ENCODE measurements at regions not wholly inside any gene's neighbourhood (a gene's known extent, or its start where the extent isn't known, plus 50 kb on each side); places are given as distances from the start of the nearest gene placed in this dataset.

DNA sequence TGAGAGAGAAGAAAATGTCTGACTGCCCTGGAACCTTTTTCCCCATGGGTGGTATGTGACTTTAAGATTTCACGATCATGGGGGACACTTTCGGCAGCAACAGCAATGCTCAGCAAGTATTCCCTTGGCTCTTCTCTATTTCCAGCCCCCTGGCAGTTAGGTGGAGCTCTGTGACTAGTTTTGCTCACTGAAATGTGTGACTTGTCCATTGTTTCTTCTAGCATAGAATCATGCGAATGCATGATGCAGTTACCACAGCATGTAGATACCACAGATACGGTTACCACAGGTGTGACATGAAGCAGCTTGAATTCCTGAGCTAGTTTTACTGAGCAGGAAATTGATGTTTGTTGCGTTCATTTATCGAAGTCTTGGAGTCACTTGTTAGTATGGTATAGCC lies 1034.5 kb upstream of the EEF2KMT start:
- H3K4me1 ChIP-seq (ENCODE audit: control insufficient read depth, extremely low read depth, insufficient read depth, low read length) = no peaks in the 10 kb centered on the region
- H3K9me3 ChIP-seq (ENCODE audit: control insufficient read depth, insufficient read depth, low read depth, low read length) = no peaks in the 10 kb centered on the region
- no peak overlapping the region for H3K4me2 ChIP-seq (ENCODE audit: extremely low read depth, insufficient read depth, low read length)
- TF ChIP-seq EZH2 (IDR thresholded peaks at IDR 0.05; ENCODE audit: low read length, missing control alignments) = no peak
- TF ChIP-seq, protein P1, sequence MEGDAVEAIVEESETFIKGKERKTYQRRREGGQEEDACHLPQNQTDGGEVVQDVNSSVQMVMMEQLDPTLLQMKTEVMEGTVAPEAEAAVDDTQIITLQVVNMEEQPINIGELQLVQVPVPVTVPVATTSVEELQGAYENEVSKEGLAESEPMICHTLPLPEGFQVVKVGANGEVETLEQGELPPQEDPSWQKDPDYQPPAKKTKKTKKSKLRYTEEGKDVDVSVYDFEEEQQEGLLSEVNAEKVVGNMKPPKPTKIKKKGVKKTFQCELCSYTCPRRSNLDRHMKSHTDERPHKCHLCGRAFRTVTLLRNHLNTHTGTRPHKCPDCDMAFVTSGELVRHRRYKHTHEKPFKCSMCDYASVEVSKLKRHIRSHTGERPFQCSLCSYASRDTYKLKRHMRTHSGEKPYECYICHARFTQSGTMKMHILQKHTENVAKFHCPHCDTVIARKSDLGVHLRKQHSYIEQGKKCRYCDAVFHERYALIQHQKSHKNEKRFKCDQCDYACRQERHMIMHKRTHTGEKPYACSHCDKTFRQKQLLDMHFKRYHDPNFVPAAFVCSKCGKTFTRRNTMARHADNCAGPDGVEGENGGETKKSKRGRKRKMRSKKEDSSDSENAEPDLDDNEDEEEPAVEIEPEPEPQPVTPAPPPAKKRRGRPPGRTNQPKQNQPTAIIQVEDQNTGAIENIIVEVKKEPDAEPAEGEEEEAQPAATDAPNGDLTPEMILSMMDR (conservative IDR thresholded peaks at IDR 0.05 in 1 of 2, IDR thresholded peaks at IDR 0.05 in 1 of 2; ENCODE audit: low read depth in 1 of 2, low read length in 2 of 2) = no peak
- no peak overlapping the region for H3K9ac ChIP-seq (ENCODE audit: insufficient read depth, low read length)
- H3K4me3 ChIP-seq (replicated peaks in 1 of 4; ENCODE audit: control extremely low read depth in 1 of 4, insufficient read depth in 1 of 4, low read depth in 3 of 4, low read length in 4 of 4) = no peak overlapping the region
- no peaks in the 10 kb centered on the region for H3K27me3 ChIP-seq (ENCODE audit: control insufficient read depth, insufficient read depth, low read length)
- H4K20me1 ChIP-seq (ENCODE audit: control insufficient read depth, extremely low read depth, insufficient read depth, low read length) = no peaks in the 10 kb centered on the region
- peak in 1 of 2 donors; percentile 43 for DNase-seq (ENCODE audit: low read depth in 2 of 2)
- H3K36me3 ChIP-seq (ENCODE audit: control insufficient read depth, insufficient read depth, low read length) = no peaks in the 10 kb centered on the region
- no peaks in the 10 kb centered on the region for H3K79me2 ChIP-seq (ENCODE audit: control insufficient read depth, insufficient read depth, low read length)
- H3K27ac ChIP-seq (ENCODE audit: insufficient read depth, low read length) = no peak overlapping the region
- H2AFZ ChIP-seq (ENCODE audit: low read length) = no peak overlapping the region

DNA sequence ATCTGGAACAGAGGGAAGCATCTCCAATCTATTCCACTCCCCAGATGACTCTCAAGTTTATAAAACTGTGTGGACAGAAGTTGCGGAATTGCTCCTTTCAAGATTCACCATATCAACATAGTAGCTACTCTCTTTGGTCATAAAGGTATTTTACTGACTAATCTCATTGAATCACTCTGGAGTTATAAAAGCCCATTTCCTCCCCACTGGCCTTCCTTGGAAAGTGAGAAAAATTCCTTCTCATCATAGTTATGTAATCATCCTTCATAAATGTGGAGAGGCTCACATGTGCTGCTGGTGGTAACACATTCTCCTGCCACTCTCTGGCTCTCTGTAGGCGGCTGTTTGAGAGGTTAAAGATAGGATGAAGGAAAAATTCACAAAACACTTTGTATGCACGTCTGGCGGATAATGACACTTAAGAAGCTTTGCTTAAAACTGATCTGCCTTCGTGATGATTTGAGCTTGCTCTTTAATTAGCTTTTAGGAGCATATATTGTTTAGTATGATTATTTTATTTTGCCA lies 1034.0 kb upstream of the EEF2KMT start:
- no peak overlapping the region for H3K4me2 ChIP-seq (ENCODE audit: extremely low read depth, insufficient read depth, low read length)
- no peak for TF ChIP-seq EZH2 (IDR thresholded peaks at IDR 0.05; ENCODE audit: low read length, missing control alignments)
- TF ChIP-seq, protein P1 (conservative IDR thresholded peaks at IDR 0.05 in 1 of 2, IDR thresholded peaks at IDR 0.05 in 1 of 2; ENCODE audit: low read depth in 1 of 2, low read length in 2 of 2) = no peak
- peak in 1 of 2 donors; percentile 73 for DNase-seq (ENCODE audit: low read depth in 2 of 2)
- no peaks in the 10 kb centered on the region for H3K9me3 ChIP-seq (ENCODE audit: control insufficient read depth, insufficient read depth, low read depth, low read length)
- no peaks in the 10 kb centered on the region for H3K4me1 ChIP-seq (ENCODE audit: control insufficient read depth, extremely low read depth, insufficient read depth, low read length)
- no peaks in the 10 kb centered on the region for H3K27me3 ChIP-seq (ENCODE audit: control insufficient read depth, insufficient read depth, low read length)
- no peak overlapping the region for H2AFZ ChIP-seq (ENCODE audit: low read length)
- no peak overlapping the region for H3K4me3 ChIP-seq (replicated peaks in 1 of 4; ENCODE audit: control extremely low read depth in 1 of 4, insufficient read depth in 1 of 4, low read depth in 3 of 4, low read length in 4 of 4)
- no peak overlapping the region for H3K27ac ChIP-seq (ENCODE audit: insufficient read depth, low read length)
- H3K79me2 ChIP-seq (ENCODE audit: control insufficient read depth, insufficient read depth, low read length) = no peaks in the 10 kb centered on the region
- no peaks in the 10 kb centered on the region for H4K20me1 ChIP-seq (ENCODE audit: control insufficient read depth, extremely low read depth, insufficient read depth, low read length)
- H3K9ac ChIP-seq (ENCODE audit: insufficient read depth, low read length) = no peak overlapping the region
- no peaks in the 10 kb centered on the region for H3K36me3 ChIP-seq (ENCODE audit: control insufficient read depth, insufficient read depth, low read length)

DNA sequence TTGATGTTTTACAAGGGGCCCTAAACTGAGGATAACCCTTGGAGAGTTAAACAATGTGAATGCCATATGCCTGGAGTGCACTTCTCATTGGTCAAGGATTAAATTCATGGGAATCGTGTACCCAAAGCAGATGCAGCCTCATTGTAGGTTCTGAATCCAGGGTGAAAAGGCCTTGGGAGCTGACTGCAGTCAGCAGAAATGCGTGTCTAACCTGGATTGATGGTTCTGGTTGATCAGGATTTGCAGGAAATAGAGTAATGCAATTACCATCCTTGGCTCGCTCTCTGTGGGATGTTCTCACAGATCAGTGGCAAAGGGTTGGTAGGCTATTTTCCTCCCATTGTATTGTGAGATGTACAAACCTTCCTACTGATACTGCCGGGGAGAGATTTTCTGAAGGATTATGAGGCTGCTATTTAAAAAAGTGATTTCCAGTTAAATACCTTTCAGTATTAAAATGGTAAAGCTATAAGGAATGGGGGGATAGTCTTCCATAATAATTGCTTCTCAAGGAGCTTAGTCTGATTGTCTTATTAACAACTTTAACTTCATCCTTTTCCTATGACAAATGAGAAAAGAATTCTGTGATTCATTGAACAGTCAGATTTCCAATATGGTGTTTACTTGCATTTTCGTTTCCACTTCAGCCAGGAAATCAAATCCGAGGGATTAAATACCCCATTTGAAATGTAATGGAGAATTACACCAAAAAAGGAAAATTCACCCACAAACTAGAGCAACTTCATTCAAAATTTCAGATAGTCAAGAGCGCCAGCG lies 1028.1 kb upstream of the EEF2KMT start:
- Histone ChIP-seq H3K4me2 (ENCODE audit: extremely low read depth, insufficient read depth, low read length) (no peak overlapping the region), H3K4me1 (ENCODE audit: control insufficient read depth, extremely low read depth, insufficient read depth, low read length) (no peaks in the 10 kb centered on the region), H3K36me3 (ENCODE audit: control insufficient read depth, insufficient read depth, low read length) (no peaks in the 10 kb centered on the region), H3K27me3 (ENCODE audit: control insufficient read depth, insufficient read depth, low read length) (no peaks in the 10 kb centered on the region), H2AFZ (ENCODE audit: low read length) (no peak overlapping the region), H3K4me3 (replicated peaks in 1 of 4; ENCODE audit: control extremely low read depth in 1 of 4, insufficient read depth in 1 of 4, low read depth in 3 of 4, low read length in 4 of 4) (no peak overlapping the region), H4K20me1 (ENCODE audit: control insufficient read depth, extremely low read depth, insufficient read depth, low read length) (no peaks in the 10 kb centered on the region), H3K79me2 (ENCODE audit: control insufficient read depth, insufficient read depth, low read length) (no peaks in the 10 kb centered on the region), H3K27ac (ENCODE audit: insufficient read depth, low read length) (no peak overlapping the region), H3K9ac (ENCODE audit: insufficient read depth, low read length) (no peak overlapping the region), H3K9me3 (ENCODE audit: control insufficient read depth, insufficient read depth, low read depth, low read length) (no peaks in the 10 kb centered on the region)
- peak in 1 of 2 donors; percentile 94 for DNase-seq (ENCODE audit: low read depth in 2 of 2)
- TF ChIP-seq, protein P1 (conservative IDR thresholded peaks at IDR 0.05 in 1 of 2, IDR thresholded peaks at IDR 0.05 in 1 of 2; ENCODE audit: low read depth in 1 of 2, low read length in 2 of 2) = no peak
- no peak for TF ChIP-seq EZH2 (IDR thresholded peaks at IDR 0.05; ENCODE audit: low read length, missing control alignments)

Measured in fibroblast of lung (primary cell).